ENCODE measurements at regions not wholly inside any gene's neighbourhood (a gene's known extent, or its start where the extent isn't known, plus 50 kb on each side); places are given as distances from the start of the nearest gene placed in this dataset.
A peak's percentile ranks its signal among the peaks of the same experiment; 100 is the strongest.

GRCh38 chr2:120599656-120600055 lies 136.0 kb upstream of the GLI2 start:
- Histone ChIP-seq H3K4me2 (ENCODE audit: insufficient read depth, low read length) (no peak overlapping the region), H4K20me1 (replicated peaks; ENCODE audit: control insufficient read depth, insufficient read depth, low read length) (no peaks in the 10 kb centered on the region), H3K4me1 (replicated peaks in 1 of 2; ENCODE audit: control insufficient read depth in 2 of 2, insufficient read depth in 2 of 2, low read length in 2 of 2) (no peaks in the 10 kb centered on the region), H3K9me3 (replicated peaks; ENCODE audit: control insufficient read depth, insufficient read depth, low read depth, low read length) (no peaks in the 10 kb centered on the region), H3K27me3 (ENCODE audit: control insufficient read depth in 2 of 2, insufficient read depth in 2 of 2, low read length in 2 of 2) (peaks cover 12 to 81% of the 10 kb centered on the region in 2 experiments; a peak in 3 of 5 replicates), H3K4me3 (no peak overlapping the region), H3K27ac (ENCODE audit: extremely low read depth, low read depth, low read length) (no peak overlapping the region), H3K9ac (ENCODE audit: insufficient read depth in 1 of 2, low read depth in 2 of 2, low read length in 2 of 2) (no peak overlapping the region), H3K79me2 (ENCODE audit: control insufficient read depth, insufficient read depth, low read length) (no peaks in the 10 kb centered on the region), H3K36me3 (ENCODE audit: control insufficient read depth, insufficient read depth, low read length) (no peaks in the 10 kb centered on the region), H2AFZ (ENCODE audit: low read depth, low read length) (no peak overlapping the region), H3K9me1 (ENCODE audit: control insufficient read depth, insufficient read depth, low read length) (no peaks in the 10 kb centered on the region)
- TF ChIP-seq ZC3H4 (CRISPR knock-in tag; IDR thresholded peaks at IDR 0.05; ENCODE audit: borderline replicate concordance) (no peak), CXXC5 (CRISPR knock-in tag; IDR thresholded peaks at IDR 0.05) (no peak), U2AF1 (optimal IDR thresholded peaks at IDR 0.05; ENCODE audit: low read depth, low read length) (no peak), E2F1 (CRISPR knock-in tag; IDR thresholded peaks at IDR 0.05) (no peak), ZNF444 (CRISPR knock-in tag; IDR thresholded peaks at IDR 0.05) (no peak)
- intact Hi-C loops (cut with micrococcal nuclease): no loop called here
- in situ Hi-C loops (cut with MboI): no loop called here
- ATAC-seq (no peak), DNase-seq (ENCODE audit: extremely low read depth in 1 of 4, low spot score in 3 of 4) (no peak), FAIRE-seq (no peak)
- 0% methylated on average over 7 of the region's 7 CpGs for WGBS (ENCODE audit: insufficient coverage, low coverage, missing lambda C conversion rate)
- no TSS peak for BruUV-seq (replicated peaks)
- POLR2A ChIA-PET: no interaction called here
- CTCF ChIA-PET (ENCODE audit: low intra/inter-chr PET ratio): no interaction called here

GRCh38 chr2:120600335-120600734 lies 135.3 kb upstream of the GLI2 start:
- Histone ChIP-seq H2AFZ (ENCODE audit: low read depth, low read length) (no peak overlapping the region), H3K9me1 (ENCODE audit: control insufficient read depth, insufficient read depth, low read length) (no peaks in the 10 kb centered on the region), H3K27me3 (ENCODE audit: control insufficient read depth in 2 of 2, insufficient read depth in 2 of 2, low read length in 2 of 2) (peaks cover 12 to 87% of the 10 kb centered on the region in 2 experiments; a peak in 3 of 5 replicates), H3K4me2 (ENCODE audit: insufficient read depth, low read length) (no peak overlapping the region), H3K4me3 (no peak overlapping the region), H3K4me1 (replicated peaks in 1 of 2; ENCODE audit: control insufficient read depth in 2 of 2, insufficient read depth in 2 of 2, low read length in 2 of 2) (no peaks in the 10 kb centered on the region), H3K79me2 (ENCODE audit: control insufficient read depth, insufficient read depth, low read length) (no peaks in the 10 kb centered on the region), H3K36me3 (ENCODE audit: control insufficient read depth, insufficient read depth, low read length) (no peaks in the 10 kb centered on the region), H4K20me1 (replicated peaks; ENCODE audit: control insufficient read depth, insufficient read depth, low read length) (no peaks in the 10 kb centered on the region), H3K9ac (ENCODE audit: insufficient read depth in 1 of 2, low read depth in 2 of 2, low read length in 2 of 2) (no peak overlapping the region), H3K9me3 (replicated peaks; ENCODE audit: control insufficient read depth, insufficient read depth, low read depth, low read length) (no peaks in the 10 kb centered on the region), H3K27ac (ENCODE audit: extremely low read depth, low read depth, low read length) (no peak overlapping the region)
- WGBS (ENCODE audit: insufficient coverage, low coverage, missing lambda C conversion rate): 2% methylated on average over 7 of the region's 7 CpGs
- intact Hi-C loops (cut with micrococcal nuclease): no loop called here
- FAIRE-seq (no peak), ATAC-seq (no peak), DNase-seq (ENCODE audit: extremely low read depth in 1 of 4, low spot score in 3 of 4) (no peak)
- ChIA-PET CTCF (ENCODE audit: low intra/inter-chr PET ratio) (no interaction called here), POLR2A (interaction anchor here (0.7 kb wide), 1 partner anchor 774 kb away, joined by 3 read pairs; no protein-coding TSS in a partner anchor)
- TF ChIP-seq ESRRA (IDR thresholded peaks at IDR 0.05; ENCODE audit: borderline replicate concordance, low read depth) (peak; percentile 86), BRF1 (IDR thresholded peaks at IDR 0.05; ENCODE audit: borderline replicate concordance, extremely low read depth, insufficient read length) (no peak)
- in situ Hi-C loops (cut with MboI): no loop called here
- BruUV-seq (replicated peaks): no TSS peak
